BJ (cell line): ENCODE measurements at regions not wholly inside any gene's neighbourhood (a gene's known extent, or its start where the extent isn't known, plus 50 kb on each side); places are given as distances from the start of the nearest gene placed in this dataset.
"Not testable (repeated sequence)": the region's sequence is repeated elsewhere in the genome, so short reads cannot be mapped to it uniquely, and the experiment has no call there.

ENCODE experiments used
- CTCF ChIA-PET: fragments of 350-600 bp; formaldehyde crosslinking; extraction: SDS; loops from one replicate; lab custom pipeline; 2021; ENCODE audit warnings: antibody characterized with exemption, inconsistent platforms; lab: Yijun Ruan, JAX
- POLR2A ChIA-PET: fragments of 300-600 bp; sonication (Branson Sonifier 250); formaldehyde crosslinking; extraction: SDS; loops from one replicate; lab custom pipeline; 2021; ENCODE audit warnings: antibody characterized with exemption; lab: Charles Lee
- DNase-seq: peaks from one replicate; pipeline ENCODE4 v3.0.0-alpha.2; 2011; ENCODE audit warnings: low read depth
- H3K27me3 ChIP-seq: 2 replicates; pipeline ENCODE4 v1.6.0; 2011; ENCODE audit warnings: low read length; ENCODE audit not compliant: control insufficient read depth, insufficient read depth
- H3K36me3 ChIP-seq: 2 replicates; pipeline ENCODE4 v1.5.1; 2011; ENCODE audit warnings: low read length; ENCODE audit not compliant: control insufficient read depth, insufficient read depth
- H3K4me3 ChIP-seq: 2 replicates; pipeline ENCODE4 v1.5.1; 2011; ENCODE audit warnings: low read depth, mild to moderate bottlenecking, control low read depth, low read length
- CTCF ChIP-seq: IDR thresholded peaks from 2 replicates; pipeline ENCODE4 v1.5.1; 2011; ENCODE audit warnings: low read depth, mild to moderate bottlenecking, control low read depth, inconsistent platforms, low read length, moderate library complexity; ENCODE audit not compliant: insufficient read depth

- H3K27me3 ChIP-seq: no peaks in the 10 kb centered on the region
- ChIA-PET POLR2A (no interaction called here), CTCF (no interaction called here)
- TF ChIP-seq CTCF: no peak
- H3K4me3 ChIP-seq: no peak overlapping the region
- no peaks in the 10 kb centered on the region for H3K36me3 ChIP-seq
- no peak for DNase-seq
Observed at GRCh38 chr2:47964277-47964676, 58.0 kb upstream of the FBXO11 start.

- POLR2A ChIA-PET: no interaction called here
- CTCF ChIA-PET: no interaction called here
- no peak overlapping the region for H3K4me3 ChIP-seq
- H3K27me3 ChIP-seq: no peaks in the 10 kb centered on the region
- DNase-seq: no peak
- no peaks in the 10 kb centered on the region for H3K36me3 ChIP-seq
- TF ChIP-seq CTCF: no peak
Observed at GRCh38 chr2:47964722-47965434, 58.6 kb upstream of the FBXO11 start.

- CTCF ChIA-PET, H3K36me3 ChIP-seq, H3K4me3 ChIP-seq, POLR2A ChIA-PET, DNase-seq, H3K27me3 ChIP-seq: not testable (repeated sequence)
Observed at GRCh38 chr2:47976728-47977127, 70.4 kb upstream of the FBXO11 start.

GRCh38 chr2:47984041-47984440 is 77.7 kb upstream of the FBXO11 start:
- DNase-seq: no peak
- Histone ChIP-seq H3K27me3 (no peaks in the 10 kb centered on the region; the same call in 1 of the 2 replicates), H3K36me3 (no peaks in the 10 kb centered on the region), H3K4me3 (no peak overlapping the region)
- CTCF ChIA-PET: no interaction called here
- POLR2A ChIA-PET: no interaction called here
- no peak for TF ChIP-seq CTCF

- Histone ChIP-seq H3K36me3 (no peaks in the 10 kb centered on the region), H3K27me3 (no peaks in the 10 kb centered on the region), H3K4me3 (no peak overlapping the region)
- no peak for DNase-seq
- ChIA-PET CTCF (no interaction called here), POLR2A (no interaction called here)
- TF ChIP-seq CTCF: no peak
Observed at GRCh38 chr2:47990503-47990902, 84.2 kb upstream of the FBXO11 start.

- no peak for DNase-seq
- CTCF ChIA-PET: interaction anchor here (0.6 kb wide), 1 partner anchor 71 kb away, joined by 3 read pairs; no protein-coding TSS in a partner anchor
- H3K4me3 ChIP-seq: no peak overlapping the region
- H3K27me3 ChIP-seq: no peaks in the 10 kb centered on the region
- no peaks in the 10 kb centered on the region for H3K36me3 ChIP-seq
- no peak for TF ChIP-seq CTCF
- POLR2A ChIA-PET: no interaction called here
Observed at GRCh38 chr2:47992671-47993070, 86.4 kb upstream of the FBXO11 start.
